ENCODE measurements at regions not wholly inside any gene's neighbourhood (a gene's known extent, or its start where the extent isn't known, plus 50 kb on each side); places are given as distances from the start of the nearest gene placed in this dataset.
A peak's percentile ranks its signal among the peaks of the same experiment; 100 is the strongest.
"Not testable (repeated sequence)": the region's sequence is repeated elsewhere in the genome, so short reads cannot be mapped to it uniquely, and the experiment has no call there.

DNA sequence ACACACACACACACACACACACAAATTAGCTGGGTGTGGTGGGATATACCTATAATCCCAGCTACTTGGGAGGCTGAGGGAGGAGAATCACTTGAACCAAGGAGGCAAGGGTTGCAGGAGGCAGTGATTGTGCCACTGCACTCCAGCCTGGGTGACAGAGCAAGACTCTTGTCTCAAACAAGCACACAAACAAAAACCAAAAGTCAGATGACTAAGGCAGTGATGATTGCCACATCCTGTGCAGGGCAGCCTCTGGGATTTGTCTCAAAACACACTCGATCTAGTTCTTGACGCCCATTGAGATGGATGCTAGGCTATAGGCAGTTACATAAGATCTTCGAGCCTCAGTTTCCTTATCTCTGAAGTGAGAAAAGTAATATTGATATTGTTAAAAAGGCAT, 183.1 kb upstream of the NOTCH2NLA start:
- H3K4me3 ChIP-seq (ENCODE audit: low read length) = not testable (repeated sequence)

- H3K4me3 ChIP-seq (ENCODE audit: low read length) = not testable (repeated sequence)
Observed at GRCh38 chr1:146409817-146410441, 181.1 kb upstream of the NOTCH2NLA start.

GRCh38 chr1:146409116-146409801, 180.4 kb upstream of the NOTCH2NLA start:
- not testable (repeated sequence) for H3K4me3 ChIP-seq (ENCODE audit: low read length)

DNA sequence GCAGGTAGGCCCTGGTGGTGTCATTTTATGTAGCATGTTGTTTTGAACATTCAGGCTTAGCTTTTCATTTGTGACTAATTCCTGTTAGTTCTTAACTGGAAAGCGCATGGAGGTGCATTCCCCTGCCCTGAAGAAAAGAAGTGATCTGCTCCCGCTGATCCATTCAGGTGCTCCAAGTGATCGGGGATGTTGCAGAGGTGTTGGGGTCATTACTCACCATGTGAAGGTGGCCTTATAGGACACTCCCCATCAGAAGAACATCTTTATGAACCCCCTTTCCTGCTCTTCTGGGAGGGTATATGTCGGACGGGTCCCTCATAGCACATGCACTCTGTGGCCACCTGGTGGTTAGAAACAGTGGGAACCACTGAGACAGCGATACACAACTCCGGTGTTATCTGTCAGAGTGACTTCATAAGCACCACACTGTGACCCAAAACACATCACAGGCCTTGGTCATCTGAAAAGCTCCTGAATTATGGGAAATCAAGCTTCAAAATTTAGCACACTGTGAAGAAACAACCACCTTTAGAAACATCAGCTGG, 172.5 kb upstream of the NOTCH2NLA start:
- not testable (repeated sequence) for H3K4me3 ChIP-seq (ENCODE audit: low read length)

DNA sequence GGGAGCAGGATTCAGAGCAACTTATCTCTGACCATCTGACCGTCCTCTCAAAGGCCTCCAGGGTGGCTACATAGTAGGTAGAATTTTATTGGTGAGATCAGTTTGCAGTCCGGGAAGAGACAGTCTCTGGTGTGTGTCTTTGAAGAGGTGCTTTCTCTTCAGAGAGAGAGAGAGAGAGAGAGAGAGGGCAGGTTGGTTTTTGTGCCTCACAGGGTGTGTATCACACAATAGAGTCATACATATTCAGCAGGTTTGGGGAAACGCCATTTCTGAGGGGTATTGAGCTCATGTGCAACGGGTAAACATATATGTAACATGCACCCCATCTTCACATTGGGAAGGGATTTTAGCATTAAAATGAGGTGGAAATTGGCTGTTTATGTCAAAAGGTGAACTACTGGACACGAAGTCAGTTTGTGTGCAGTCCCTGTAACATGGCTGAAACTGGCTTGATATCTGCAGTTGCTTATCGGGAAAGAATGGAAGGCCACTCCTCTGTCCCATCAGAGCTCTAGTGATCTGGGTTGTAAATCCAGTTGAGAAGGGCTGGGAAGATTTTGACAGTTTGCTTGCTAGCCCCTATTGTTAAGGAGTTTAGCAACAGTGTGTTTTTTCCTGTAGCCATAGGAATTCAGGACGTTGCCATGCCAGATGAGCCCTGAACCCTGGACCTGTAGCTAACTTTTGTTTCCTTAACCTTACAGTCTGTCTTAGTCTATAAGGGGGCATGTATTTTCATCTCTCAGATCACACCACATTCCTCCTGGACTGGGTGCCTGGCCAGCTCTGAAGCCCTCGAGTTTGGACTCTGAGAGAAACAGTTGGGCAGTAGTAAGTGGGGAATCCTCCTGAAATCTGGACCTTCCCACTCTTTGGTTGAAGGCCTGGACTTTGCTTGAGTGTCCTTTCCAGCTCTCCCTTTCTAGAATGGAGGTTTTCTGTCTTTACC, 171.6 kb upstream of the NOTCH2NLA start:
- not testable (repeated sequence) for H3K4me3 ChIP-seq (ENCODE audit: low read length)

DNA sequence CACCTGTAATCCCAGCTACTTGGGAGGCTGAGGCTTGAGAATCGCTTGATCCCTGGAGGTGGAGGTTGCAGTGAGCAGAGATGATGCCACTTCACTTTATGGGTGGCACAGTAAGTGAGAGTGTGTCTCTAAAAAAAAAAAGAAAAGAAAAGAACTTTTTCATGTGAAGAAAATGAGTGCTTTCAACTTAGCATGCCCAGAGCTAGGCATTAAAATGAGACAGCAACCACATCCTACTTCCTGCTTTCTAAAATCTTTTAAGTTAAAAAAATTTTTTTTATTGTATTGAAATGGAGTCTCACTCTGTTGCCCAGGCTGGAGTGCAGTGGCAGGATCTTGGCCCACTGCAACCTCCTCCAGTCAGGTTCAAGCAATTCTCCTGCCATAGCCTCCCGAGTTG, 170.4 kb upstream of the NOTCH2NLA start:
- not testable (repeated sequence) for H3K4me3 ChIP-seq (ENCODE audit: low read length)

DNA sequence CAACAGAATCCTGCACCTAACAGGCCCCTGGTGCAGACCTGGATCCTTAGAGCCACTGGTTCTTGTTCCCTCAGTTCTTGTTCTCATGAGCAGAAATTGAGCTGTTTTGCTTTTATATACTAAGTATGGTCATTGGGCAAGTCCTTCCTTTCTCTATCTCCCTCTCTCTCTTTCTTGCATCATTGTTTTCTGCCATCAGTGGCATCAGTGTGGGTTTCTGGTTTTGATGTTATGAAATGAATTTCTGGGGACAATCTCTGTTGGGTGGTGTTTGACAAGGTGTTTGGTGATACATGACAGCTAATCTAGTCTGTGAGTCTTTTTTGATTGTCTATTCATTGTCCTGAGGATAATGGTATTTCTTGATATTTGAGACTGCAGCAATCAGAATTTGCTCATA, 168.0 kb upstream of the NOTCH2NLA start:
- H3K4me3 ChIP-seq (ENCODE audit: low read length) = not testable (repeated sequence)

- not testable (repeated sequence) for H3K4me3 ChIP-seq (ENCODE audit: low read length)
Observed at GRCh38 chr1:146396242-146396641, 167.4 kb upstream of the NOTCH2NLA start.

- not testable (repeated sequence) for H3K4me3 ChIP-seq (ENCODE audit: low read length)
Observed at GRCh38 chr1:146393796-146394195, 165.0 kb upstream of the NOTCH2NLA start.

DNA sequence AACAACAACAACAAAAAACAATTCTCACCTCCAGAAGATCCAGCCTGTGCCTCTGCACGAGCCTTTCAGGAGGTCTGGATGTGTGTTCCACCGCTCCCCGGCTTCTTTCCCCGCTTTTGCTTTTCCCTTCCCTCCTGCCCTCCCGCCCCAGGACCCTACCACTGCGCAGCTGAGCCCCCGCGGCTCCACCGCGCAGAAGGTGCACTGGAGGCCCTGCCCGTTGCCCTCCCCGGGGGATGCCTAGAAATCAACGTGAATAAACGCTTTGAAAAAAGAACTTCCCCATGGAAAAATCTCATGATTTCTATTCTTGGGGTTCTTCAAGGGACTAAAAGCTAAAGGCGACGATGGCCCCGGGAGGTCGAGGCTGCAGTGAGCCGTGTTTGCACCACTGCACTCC, 164.3 kb upstream of the NOTCH2NLA start:
- not testable (repeated sequence) for H3K4me3 ChIP-seq (ENCODE audit: low read length)

DNA sequence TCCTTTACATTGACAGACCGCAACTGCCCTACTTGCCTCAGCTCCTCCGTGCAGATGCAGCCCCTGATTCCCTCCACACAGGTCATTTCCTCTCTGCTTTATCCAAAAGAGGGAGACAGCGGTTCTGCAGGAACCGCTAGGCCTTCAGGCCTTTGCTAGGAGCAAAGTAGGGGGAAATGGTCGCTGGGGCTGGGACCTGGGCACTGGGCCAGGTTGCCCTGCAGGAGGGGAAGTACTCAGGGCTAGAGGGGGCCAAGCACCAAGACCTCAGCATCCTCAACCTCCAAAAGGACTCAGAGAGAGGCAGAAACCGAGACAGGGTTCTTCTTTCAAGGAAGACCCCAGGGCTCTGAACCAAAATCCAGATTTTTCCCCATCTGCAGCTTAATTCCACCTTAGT, 160.4 kb upstream of the NOTCH2NLA start:
- H3K4me3 ChIP-seq (ENCODE audit: low read length) = not testable (repeated sequence)

DNA sequence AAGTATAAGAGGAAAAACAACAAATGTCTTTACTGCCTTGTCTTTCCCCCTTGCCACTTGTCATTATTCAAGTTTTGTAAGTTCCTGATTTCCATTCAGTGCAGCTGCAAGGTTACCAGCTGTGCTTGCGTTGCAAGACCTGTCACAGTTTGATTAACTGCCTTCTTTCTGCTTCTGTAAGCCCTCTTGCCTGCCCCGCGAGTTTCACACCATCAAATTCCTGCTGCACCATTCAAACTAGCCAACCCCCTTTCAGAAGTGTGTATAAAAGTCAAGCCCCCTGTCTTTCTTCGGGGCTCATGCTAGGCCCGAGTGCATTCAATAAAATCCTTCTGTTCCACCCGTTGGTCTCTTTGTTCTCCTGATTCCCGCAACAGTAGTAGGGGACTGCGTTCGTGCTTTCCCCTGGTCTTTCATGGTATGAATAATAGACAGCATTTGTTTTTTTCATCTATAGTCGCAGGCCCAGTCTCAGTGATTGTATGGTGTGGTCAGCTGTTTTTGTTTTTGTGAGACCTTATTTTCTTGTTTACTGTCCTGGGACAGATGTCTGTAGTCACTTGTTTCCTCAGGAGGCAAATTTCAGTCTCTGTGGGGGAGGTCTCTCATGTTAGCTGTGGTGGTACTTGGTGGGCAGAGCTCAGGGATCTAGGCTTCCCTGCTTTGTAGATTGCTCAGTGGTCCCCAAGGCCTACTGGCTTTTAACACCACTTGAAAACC, 159.1 kb upstream of the NOTCH2NLA start:
- H3K4me3 ChIP-seq (ENCODE audit: low read length) = not testable (repeated sequence)

- H3K4me3 ChIP-seq (ENCODE audit: low read length) = peak overlapping the region; percentile 67; the same call in 1 of the 2 replicates
Observed at GRCh38 chr1:146386851-146387749, 158.3 kb upstream of the NOTCH2NLA start.

DNA sequence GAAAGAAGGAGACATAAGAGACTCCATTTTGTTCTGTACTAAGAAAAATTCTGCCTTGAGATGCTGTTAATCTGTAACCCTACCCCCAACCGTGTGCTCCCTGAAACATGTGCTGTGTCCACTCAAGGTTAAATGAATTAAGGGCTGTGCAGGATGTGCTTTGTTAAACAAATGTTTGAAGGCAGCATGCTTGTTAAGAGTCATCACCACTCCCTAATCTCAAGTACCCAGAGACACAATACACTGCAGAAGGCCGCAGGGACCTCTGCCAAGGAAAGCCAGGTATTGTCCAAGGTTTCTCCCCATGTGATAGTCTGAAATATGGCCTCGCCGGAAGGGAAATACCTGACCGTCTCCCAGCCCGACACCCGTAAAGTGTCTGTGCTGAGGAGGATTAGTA, 152.4 kb upstream of the NOTCH2NLA start:
- H3K4me3 ChIP-seq (ENCODE audit: low read length) = not testable (repeated sequence)

- H3K4me3 ChIP-seq (ENCODE audit: low read length) = peak overlapping the region; percentile 35; the same call in 1 of the 2 replicates
Observed at GRCh38 chr1:146376708-146377496, 148.1 kb upstream of the NOTCH2NLA start.

- H3K4me3 ChIP-seq (ENCODE audit: low read length) = not testable (repeated sequence)
Observed at GRCh38 chr1:146376309-146376707, 147.5 kb upstream of the NOTCH2NLA start.

- not testable (repeated sequence) for H3K4me3 ChIP-seq (ENCODE audit: low read length)
Observed at GRCh38 chr1:146375108-146375507, 146.3 kb upstream of the NOTCH2NLA start.

GRCh38 chr1:146369940-146370339, 141.1 kb upstream of the NOTCH2NLA start:
- H3K4me3 ChIP-seq (ENCODE audit: low read length) = peak overlapping the region; percentile 28; the same call in 1 of the 2 replicates

DNA sequence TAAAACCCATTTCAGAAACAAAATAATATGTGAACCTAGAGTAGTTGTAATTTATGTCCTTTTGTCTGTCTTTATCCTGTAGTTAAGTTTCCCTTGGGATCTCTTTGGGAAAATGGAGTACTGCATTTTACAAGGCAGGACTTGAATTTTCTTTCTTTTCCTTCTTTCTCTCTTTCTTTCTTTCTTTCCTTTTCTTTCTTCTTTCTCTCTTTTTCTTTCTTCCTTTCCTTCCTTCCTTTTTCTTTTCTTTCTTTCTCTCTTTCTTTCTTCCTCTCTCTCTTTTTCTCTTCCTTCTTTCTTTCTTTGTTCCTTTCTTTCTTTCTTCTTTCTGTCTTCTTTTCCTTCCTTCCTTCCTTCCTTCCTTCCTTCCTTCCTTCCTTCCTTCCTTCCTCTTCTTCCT, 126.6 kb upstream of the NOTCH2NLA start:
- not testable (repeated sequence) for H3K4me3 ChIP-seq (ENCODE audit: low read length)

Data from GM08714 (cell line).